Caco-2 (cell line): ENCODE measurements at regions not wholly inside any gene's neighbourhood (a gene's known extent, or its start where the extent isn't known, plus 50 kb on each side); places are given as distances from the start of the nearest gene placed in this dataset.

Experiments used
- BruUV-seq: library from RNA; stranded (reverse); fragments of 400-500 nt; replicated peaks from 2 replicates; lab custom pipeline; 2021; lab: Mats Ljungman, UMichigan
- CTCF ChIA-PET: fragments of 300-600 bp; sonication (Branson Sonifier 250); formaldehyde crosslinking; loops from one replicate; lab custom pipeline; 2022; ENCODE audit warnings: antibody characterized with exemption; lab: Charles Lee
- POLR2A ChIA-PET: fragments of 300-600 bp; sonication (Branson Sonifier 250); formaldehyde crosslinking; loops from one replicate; lab custom pipeline; 2022; ENCODE audit warnings: antibody characterized with exemption; lab: Charles Lee
- DNase-seq, 2 experiments: peaks; one replicate each; pipeline versions ENCODE4 v3.0.0 to v3.0.0-alpha.2; 2020 to 2022
- H3K27me3 ChIP-seq: replicated peaks from 2 replicates; pipeline ENCODE4 v1.6.0; 2011; ENCODE audit warnings: low read length; ENCODE audit not compliant: control insufficient read depth, insufficient read depth
- H3K36me3 ChIP-seq: 2 replicates; pipeline ENCODE4 v1.5.1; 2011; ENCODE audit warnings: low read length; ENCODE audit not compliant: control insufficient read depth, insufficient read depth
- H3K4me1 ChIP-seq: fragments of 250-450 bp; sonication (Bioruptor Pico); 2 replicates; pipeline ENCODE4 v1.5.1; 2020; ENCODE audit warnings: mild to moderate bottlenecking
- H3K4me3 ChIP-seq: 2 replicates; pipeline ENCODE4 v1.5.1; 2011; ENCODE audit warnings: low read depth, mild to moderate bottlenecking, control low read depth, low read length
- H3K9me3 ChIP-seq: fragments of 250-450 bp; sonication (Bioruptor Pico); 2 replicates; pipeline ENCODE4 v1.5.1; 2020; ENCODE audit warnings: mild to moderate bottlenecking, moderate library complexity
- H3K27ac Mint-ChIP-seq: one replicate; pipeline ENCODE4 v1.8.0; 2022; ENCODE audit warnings: mixed read lengths; ENCODE audit not compliant: unreplicated experiment
- H3K27me3 Mint-ChIP-seq: one replicate; pipeline ENCODE4 v1.8.0; 2022; ENCODE audit warnings: mixed read lengths; ENCODE audit not compliant: insufficient read depth, unreplicated experiment
- H3K36me3 Mint-ChIP-seq: one replicate; pipeline ENCODE4 v1.8.0; 2022; ENCODE audit warnings: mild to moderate bottlenecking, mixed read lengths; ENCODE audit not compliant: insufficient read depth, unreplicated experiment
- H3K4me1 Mint-ChIP-seq: one replicate; pipeline ENCODE4 v1.8.0; 2022; ENCODE audit warnings: low read depth, mixed read lengths; ENCODE audit not compliant: unreplicated experiment
- H3K4me3 Mint-ChIP-seq: one replicate; pipeline ENCODE4 v1.8.0; 2022; ENCODE audit warnings: mild to moderate bottlenecking, moderate library complexity, mixed read lengths; ENCODE audit not compliant: unreplicated experiment
- H3K9me3 Mint-ChIP-seq: one replicate; pipeline ENCODE4 v1.8.0; 2022; ENCODE audit warnings: mixed read lengths; ENCODE audit not compliant: unreplicated experiment
- intact Hi-C: fragments of 100-400 bp; cut with micrococcal nuclease; formaldehyde crosslinking; loops from one replicate; pipeline ENCODE4 v1.10.0; 2022; ENCODE audit not compliant: unreplicated experiment
- TF ChIP-seq, protein P1 (sequence below), 2 experiments: fragments of 200-600 bp in 1 of 2; IDR thresholded peaks; 1 replicate in 1 of 2; 2 replicates in 1 of 2; pipeline versions ENCODE4 v1.5.1 to v1.8.0; 2011 to 2022; ENCODE audit warnings: antibody characterized with exemption in 1 of 2, control low read depth in 1 of 2, inconsistent platforms in 1 of 2, low read depth in 1 of 2, low read length in 1 of 2, mild to moderate bottlenecking in 1 of 2, moderate library complexity in 1 of 2; ENCODE audit not compliant: insufficient read depth in 1 of 2, severe bottlenecking in 1 of 2, unreplicated experiment in 1 of 2

DNA sequence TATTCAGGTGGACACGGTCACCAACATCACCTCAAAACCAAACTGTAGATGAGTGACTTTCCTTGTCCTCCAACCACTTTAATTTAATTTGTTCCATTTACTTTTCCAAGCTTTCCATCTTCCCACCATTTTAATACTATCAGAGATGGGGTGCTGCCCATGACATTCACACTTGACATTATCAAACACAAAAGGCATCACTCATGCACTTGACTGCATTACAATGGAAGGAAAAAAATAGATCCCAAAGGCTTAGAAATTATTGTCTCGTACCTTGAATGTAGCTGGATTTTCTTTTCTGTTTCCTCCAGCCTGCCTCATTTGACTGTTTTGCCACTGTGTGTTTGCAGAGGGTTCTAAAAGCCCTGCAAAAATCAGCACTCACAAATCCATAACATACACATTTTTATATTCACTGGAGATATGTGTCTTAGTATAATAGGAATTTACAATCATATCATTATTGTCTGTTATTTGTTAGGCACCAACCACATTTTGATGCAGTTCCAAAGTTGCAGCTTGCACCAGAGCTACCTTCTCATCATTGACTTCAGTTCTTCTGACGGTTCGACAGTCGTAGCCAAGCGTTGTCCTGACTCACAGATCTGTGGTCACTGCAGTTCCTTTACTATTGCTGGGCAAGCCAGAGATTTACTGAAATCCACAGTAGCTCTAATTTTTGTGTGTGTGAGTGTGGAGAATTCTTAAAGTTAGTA lies 712.3 kb upstream of the WWC1 start:
- intact Hi-C loops = no loop called here
- Mint-ChIP-seq H3K9me3 (no peaks in the 10 kb centered on the region), H3K4me1 (no peaks in the 10 kb centered on the region), H3K27me3 (peaks cover 30% of the 10 kb centered on the region), H3K36me3 (no peaks in the 10 kb centered on the region), H3K4me3 (no peak overlapping the region), H3K27ac (no peak overlapping the region)
- POLR2A ChIA-PET = no interaction called here
- H3K4me3 ChIP-seq = no peak overlapping the region
- H3K9me3 ChIP-seq = no peaks in the 10 kb centered on the region
- no peaks in the 10 kb centered on the region for H3K4me1 ChIP-seq
- CTCF ChIA-PET = no interaction called here
- TF ChIP-seq, protein P1, sequence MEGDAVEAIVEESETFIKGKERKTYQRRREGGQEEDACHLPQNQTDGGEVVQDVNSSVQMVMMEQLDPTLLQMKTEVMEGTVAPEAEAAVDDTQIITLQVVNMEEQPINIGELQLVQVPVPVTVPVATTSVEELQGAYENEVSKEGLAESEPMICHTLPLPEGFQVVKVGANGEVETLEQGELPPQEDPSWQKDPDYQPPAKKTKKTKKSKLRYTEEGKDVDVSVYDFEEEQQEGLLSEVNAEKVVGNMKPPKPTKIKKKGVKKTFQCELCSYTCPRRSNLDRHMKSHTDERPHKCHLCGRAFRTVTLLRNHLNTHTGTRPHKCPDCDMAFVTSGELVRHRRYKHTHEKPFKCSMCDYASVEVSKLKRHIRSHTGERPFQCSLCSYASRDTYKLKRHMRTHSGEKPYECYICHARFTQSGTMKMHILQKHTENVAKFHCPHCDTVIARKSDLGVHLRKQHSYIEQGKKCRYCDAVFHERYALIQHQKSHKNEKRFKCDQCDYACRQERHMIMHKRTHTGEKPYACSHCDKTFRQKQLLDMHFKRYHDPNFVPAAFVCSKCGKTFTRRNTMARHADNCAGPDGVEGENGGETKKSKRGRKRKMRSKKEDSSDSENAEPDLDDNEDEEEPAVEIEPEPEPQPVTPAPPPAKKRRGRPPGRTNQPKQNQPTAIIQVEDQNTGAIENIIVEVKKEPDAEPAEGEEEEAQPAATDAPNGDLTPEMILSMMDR (IDR thresholded peaks at IDR 0.05; ENCODE audit: insufficient read depth in 1 of 2, low read depth in 1 of 2, low read length in 1 of 2, severe bottlenecking in 1 of 2, unreplicated experiment in 1 of 2) = no peak
- no peaks in the 10 kb centered on the region for H3K27me3 ChIP-seq
- H3K36me3 ChIP-seq = no peaks in the 10 kb centered on the region
- no peak for DNase-seq
- BruUV-seq = no TSS peak

DNA sequence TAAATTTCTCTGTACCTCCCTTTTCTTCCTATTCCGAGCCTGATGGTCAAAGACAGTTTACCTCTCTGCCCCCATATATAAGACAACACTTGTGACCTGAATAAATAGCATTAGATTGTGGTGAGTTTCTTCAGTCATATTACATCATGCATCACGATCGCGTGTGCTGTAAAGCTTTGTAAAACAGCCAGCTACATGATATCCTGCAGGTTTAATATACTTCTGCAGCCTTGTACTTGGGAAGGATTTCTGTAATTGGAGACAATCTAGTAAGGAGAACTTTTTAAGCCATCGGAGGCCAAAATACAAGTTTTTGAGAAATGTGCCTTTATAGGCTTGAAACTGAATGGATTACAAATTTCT lies 711.8 kb upstream of the WWC1 start:
- H3K9me3 Mint-ChIP-seq = no peaks in the 10 kb centered on the region
- ChIA-PET CTCF (no interaction called here), POLR2A (no interaction called here)
- no peak overlapping the region for H3K4me3 Mint-ChIP-seq
- no peaks in the 10 kb centered on the region for H3K9me3 ChIP-seq
- intact Hi-C loops = no loop called here
- H3K27me3 ChIP-seq = no peaks in the 10 kb centered on the region
- no peak overlapping the region for H3K4me3 ChIP-seq
- H3K4me1 Mint-ChIP-seq = no peaks in the 10 kb centered on the region
- DNase-seq = no peak
- no peaks in the 10 kb centered on the region for H3K4me1 ChIP-seq
- BruUV-seq = no TSS peak
- TF ChIP-seq, protein P1 (IDR thresholded peaks at IDR 0.05; ENCODE audit: insufficient read depth in 1 of 2, low read depth in 1 of 2, low read length in 1 of 2, severe bottlenecking in 1 of 2, unreplicated experiment in 1 of 2) = no peak
- peaks cover 26% of the 10 kb centered on the region for H3K27me3 Mint-ChIP-seq
- H3K36me3 ChIP-seq = no peaks in the 10 kb centered on the region
- no peaks in the 10 kb centered on the region for H3K36me3 Mint-ChIP-seq
- H3K27ac Mint-ChIP-seq = no peak overlapping the region

DNA sequence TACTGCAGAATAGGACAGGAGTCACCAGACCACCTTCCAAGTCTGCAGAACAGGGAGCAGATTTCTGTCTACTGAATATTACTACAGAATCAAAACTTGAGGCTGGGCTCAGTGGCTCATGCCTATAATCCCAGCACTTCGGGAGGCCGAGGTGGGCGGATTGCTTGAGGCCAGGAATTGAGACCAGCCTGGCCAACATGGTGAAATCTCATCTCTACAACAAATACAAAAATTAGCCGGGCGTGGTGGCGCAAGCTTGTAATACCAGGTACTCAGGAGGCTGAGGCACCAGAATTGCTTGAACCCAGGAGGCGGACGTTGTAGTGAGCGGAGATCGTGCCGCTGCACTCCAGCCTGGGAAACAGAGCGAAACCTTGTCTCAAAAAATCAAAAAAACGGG lies 710.8 kb upstream of the WWC1 start:
- peaks cover 26% of the 10 kb centered on the region for H3K27me3 Mint-ChIP-seq
- no peak overlapping the region for H3K4me3 Mint-ChIP-seq
- CTCF ChIA-PET = no interaction called here
- H3K4me1 Mint-ChIP-seq = no peaks in the 10 kb centered on the region
- Histone ChIP-seq H3K27me3 (no peaks in the 10 kb centered on the region), H3K36me3 (no peaks in the 10 kb centered on the region), H3K4me3 (no peak overlapping the region), H3K9me3 (no peaks in the 10 kb centered on the region), H3K4me1 (no peaks in the 10 kb centered on the region)
- POLR2A ChIA-PET = no interaction called here
- no peaks in the 10 kb centered on the region for H3K9me3 Mint-ChIP-seq
- no peak overlapping the region for H3K27ac Mint-ChIP-seq
- H3K36me3 Mint-ChIP-seq = no peaks in the 10 kb centered on the region
- BruUV-seq = no TSS peak
- intact Hi-C loops = no loop called here
- no peak for DNase-seq
- TF ChIP-seq, protein P1 (IDR thresholded peaks at IDR 0.05; ENCODE audit: insufficient read depth in 1 of 2, low read depth in 1 of 2, low read length in 1 of 2, severe bottlenecking in 1 of 2, unreplicated experiment in 1 of 2) = no peak
